Cardiac septum (tissue), 1 donor: ENCODE measurements at regions not wholly inside any gene's neighbourhood (a gene's known extent, or its start where the extent isn't known, plus 50 kb on each side); places are given as distances from the start of the nearest gene placed in this dataset.
"Not testable (repeated sequence)": the region's sequence is repeated elsewhere in the genome, so short reads cannot be mapped to it uniquely, and the experiment has no call there.

ENCODE experiments used
- DNase-seq: peaks from one replicate; pipeline ENCODE4 v3.0.0-alpha.2; 2020; ENCODE audit warnings: low spot score
- intact Hi-C: fragments of 100-400 bp; cut with DNase I; formaldehyde crosslinking; loops from one replicate; pipeline ENCODE4 v1.14.0; 2022
- donor health status: DM: no; HTN: no; CAD: no.

DNA sequence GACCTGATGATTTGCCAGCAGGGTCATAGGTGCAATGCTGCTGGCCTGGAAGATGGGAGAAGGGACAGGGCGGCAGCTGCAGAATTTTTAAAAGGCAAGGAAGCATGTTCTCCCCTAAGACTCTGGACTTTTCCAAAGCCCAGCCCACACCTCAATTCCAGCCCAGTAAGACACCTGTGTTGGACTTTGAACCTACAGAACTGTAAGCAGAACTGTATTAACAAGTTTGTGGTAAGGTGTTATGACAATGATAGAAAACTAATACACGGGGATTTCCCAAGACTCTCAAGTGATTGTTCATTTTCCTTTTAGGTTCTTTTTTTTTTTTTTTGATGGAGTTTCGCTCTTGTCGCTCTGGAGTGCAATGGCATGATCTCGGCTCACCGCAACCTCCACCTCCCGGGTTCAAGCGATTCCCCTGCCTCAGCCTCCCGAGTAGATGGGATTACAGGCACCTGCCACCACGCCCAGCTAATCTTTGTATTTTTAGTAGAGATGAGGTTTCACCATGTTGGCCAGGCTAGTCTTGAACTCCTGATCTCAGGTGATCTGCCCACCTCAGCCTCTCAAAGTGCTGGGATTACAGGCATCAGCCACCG lies 53.0 kb upstream of the CYP2D6 start:
- DNase-seq, intact Hi-C loops: not testable (repeated sequence)

DNA sequence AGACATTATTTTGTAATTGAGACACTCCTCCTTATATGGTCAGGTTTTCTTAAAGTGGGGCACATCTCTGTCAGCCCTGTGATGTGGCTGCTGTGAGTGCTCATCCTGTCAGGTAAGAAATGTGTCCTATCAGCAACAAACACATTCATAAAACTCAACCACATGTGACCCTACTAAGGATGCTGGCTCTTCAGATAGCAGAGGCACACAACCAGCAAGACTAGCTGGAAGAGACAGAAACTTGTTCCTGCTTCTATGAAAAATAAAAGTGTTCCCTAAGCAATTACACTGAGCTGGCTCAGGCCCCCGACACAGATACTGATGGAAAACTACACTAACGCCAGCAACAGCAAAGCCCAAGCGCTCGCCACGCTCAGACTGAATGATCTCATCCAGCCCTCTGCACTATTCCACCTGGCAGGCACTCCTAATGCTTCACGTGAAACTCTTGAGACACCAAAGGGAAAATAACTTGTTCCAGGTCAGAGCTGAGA lies 49.8 kb upstream of the CYP2D6 start:
- intact Hi-C loops = no loop called here
- DNase-seq = no peak
